NT2/D1 (cell line): ENCODE measurements at regions not wholly inside any gene's neighbourhood (a gene's known extent, or its start where the extent isn't known, plus 50 kb on each side); places are given as distances from the start of the nearest gene placed in this dataset.
A peak's percentile ranks its signal among the peaks of the same experiment; 100 is the strongest.

ENCODE experiments used
- DNase-seq: peaks from one replicate; pipeline ENCODE4 v3.0.0-alpha.2; 2011; ENCODE audit warnings: low read depth, low spot score
- H3K27me3 ChIP-seq: 2 replicates; pipeline ENCODE4 v1.6.0; 2011; ENCODE audit warnings: mild to moderate bottlenecking; ENCODE audit not compliant: insufficient read length, insufficient read depth
- H3K36me3 ChIP-seq: 2 replicates; pipeline ENCODE4 v1.6.1; 2011; ENCODE audit warnings: mild to moderate bottlenecking, low read length, mixed read lengths; ENCODE audit not compliant: insufficient read depth, insufficient read length
- H3K4me1 ChIP-seq: 2 replicates; pipeline ENCODE4 v1.5.1; 2011; ENCODE audit not compliant: insufficient read depth, insufficient read length
- H3K4me3 ChIP-seq: 2 replicates; pipeline ENCODE4 v1.5.1; 2011; ENCODE audit warnings: low read depth; ENCODE audit not compliant: insufficient read length
- H3K9ac ChIP-seq: 2 replicates; pipeline ENCODE4 v1.6.0; 2011; ENCODE audit warnings: low read depth; ENCODE audit not compliant: insufficient read length
- H3K9me3 ChIP-seq: 2 replicates; pipeline ENCODE4 v1.5.1; 2011; ENCODE audit warnings: mild to moderate bottlenecking, low read length; ENCODE audit not compliant: insufficient read depth
- SUZ12 ChIP-seq: IDR thresholded peaks from 2 replicates; pipeline ENCODE4 v1.6.1; 2011; ENCODE audit not compliant: insufficient read length, insufficient read depth; ENCODE audit errors: extremely low read depth
- YY1 ChIP-seq: IDR thresholded peaks from 2 replicates; pipeline ENCODE4 v1.6.1; 2011; ENCODE audit not compliant: insufficient read length, insufficient read depth
- ZNF274 ChIP-seq: IDR thresholded peaks from 2 replicates; pipeline ENCODE4 v1.6.1; 2011; ENCODE audit warnings: mild to moderate bottlenecking, low read depth, low read length

- TF ChIP-seq YY1 (no peak), SUZ12 (no peak), ZNF274 (no peak)
Observed at GRCh38 chr14:89017417-89017816, 193.0 kb downstream of the TTC8 start.

DNA sequence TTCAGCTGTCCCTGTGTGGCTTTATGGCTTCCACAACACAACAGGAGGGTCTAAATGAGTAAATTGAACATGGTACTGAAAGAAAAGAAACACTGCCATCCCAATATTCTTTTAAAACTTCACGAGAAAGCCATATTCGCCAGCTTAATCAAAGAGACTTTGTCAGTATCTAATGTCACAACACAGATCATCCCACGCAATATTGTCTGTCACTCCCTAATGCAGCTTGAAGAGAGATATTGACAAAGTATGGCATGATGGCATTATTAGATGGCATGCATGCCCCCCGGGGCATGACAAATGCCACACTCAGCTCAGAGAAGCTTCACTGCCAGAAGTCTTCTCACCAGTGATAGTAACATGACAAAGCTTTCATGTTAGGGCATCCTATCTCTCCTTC is 197.8 kb downstream of the TTC8 start:
- peaks cover 27% of the 10 kb centered on the region for H3K27me3 ChIP-seq
- no peaks in the 10 kb centered on the region for H3K36me3 ChIP-seq
- TF ChIP-seq SUZ12 (no peak), YY1 (no peak)
- DNase-seq, result no peak
- H3K9ac ChIP-seq, result no peak overlapping the region
- H3K4me1 ChIP-seq, result no peaks in the 10 kb centered on the region
- no peak overlapping the region for H3K4me3 ChIP-seq
- no peaks in the 10 kb centered on the region for H3K9me3 ChIP-seq

More at GRCh38 chr14:89017417-89017816, 193.0 kb downstream of the TTC8 start:
- no peak for DNase-seq
- H3K9ac ChIP-seq, result no peak overlapping the region
- H3K36me3 ChIP-seq, result no peaks in the 10 kb centered on the region
- H3K4me1 ChIP-seq, result no peaks in the 10 kb centered on the region
- H3K9me3 ChIP-seq, result 0 out of 2 replicates have a peak, but pooled peaks cover 3% of the 10 kb centered on the region
- H3K4me3 ChIP-seq, result no peak overlapping the region
- H3K27me3 ChIP-seq, result no peaks in the 10 kb centered on the region

DNA sequence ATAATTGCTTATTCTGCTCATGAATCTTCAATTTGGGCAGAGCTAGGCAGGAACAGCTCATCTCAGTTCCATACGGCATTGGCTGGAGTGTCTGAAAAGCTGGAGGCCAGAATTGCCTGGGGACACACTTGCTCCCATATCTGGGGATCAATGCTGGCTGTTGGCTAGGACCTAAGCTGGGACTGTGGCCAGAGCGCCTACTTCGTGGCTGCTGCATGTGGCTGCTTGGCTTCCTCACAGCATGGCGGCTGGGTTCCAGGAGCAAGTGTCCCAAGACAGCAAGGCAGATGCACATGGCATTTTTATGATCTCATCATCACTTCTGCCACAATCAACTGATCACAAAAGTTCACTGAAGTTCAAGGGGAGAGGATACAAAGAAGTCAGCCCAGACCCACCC is 200.2 kb downstream of the TTC8 start:
- Histone ChIP-seq H3K4me3 (no peak overlapping the region), H3K9me3 (no peaks in the 10 kb centered on the region), H3K27me3 (peaks cover 49% of the 10 kb centered on the region), H3K36me3 (no peaks in the 10 kb centered on the region), H3K9ac (no peak overlapping the region), H3K4me1 (peaks cover 5% of the 10 kb centered on the region)
- TF ChIP-seq YY1 (no peak), SUZ12 (no peak), ZNF274 (no peak)
- DNase-seq, result no peak

DNA sequence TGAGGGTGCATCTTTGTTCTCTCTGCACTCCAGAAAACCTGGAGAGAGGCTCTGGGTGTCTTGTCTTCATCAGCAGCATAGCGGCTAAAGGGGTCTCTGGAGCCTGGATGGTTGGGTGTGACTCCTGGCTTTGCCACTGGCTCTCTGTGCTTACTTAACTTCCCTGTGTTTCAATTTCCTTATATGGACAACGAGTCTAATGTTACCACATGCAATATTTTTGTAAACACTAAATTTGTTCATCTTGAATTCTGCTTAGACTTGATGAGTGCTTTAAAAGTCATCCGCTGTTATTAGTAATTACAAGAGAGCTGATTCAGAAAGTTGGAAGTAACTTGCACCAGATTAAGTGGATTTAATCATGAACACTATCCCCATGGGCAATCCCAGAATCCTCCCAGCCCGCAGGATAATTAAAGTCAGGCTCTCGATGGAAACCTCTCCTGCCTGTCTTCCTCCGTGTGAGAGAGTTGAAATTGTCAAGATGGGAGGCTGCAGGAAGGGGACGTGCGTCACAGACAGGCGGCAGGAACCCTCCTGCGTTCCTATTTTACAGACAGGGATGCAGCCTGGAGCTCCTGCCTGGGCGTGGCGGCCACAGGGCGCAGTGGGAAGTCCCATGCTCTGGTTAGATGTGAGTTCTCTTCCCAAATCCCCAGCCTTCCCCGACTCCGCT is 201.2 kb downstream of the TTC8 start:
- no peak for DNase-seq

GRCh38 chr14:89027097-89027740 is 202.8 kb downstream of the TTC8 start:
- H3K9me3 ChIP-seq, result no peaks in the 10 kb centered on the region
- peaks cover 66% of the 10 kb centered on the region for H3K27me3 ChIP-seq
- no peaks in the 10 kb centered on the region for H3K36me3 ChIP-seq
- peak overlapping the region; percentile 72 for H3K9ac ChIP-seq
- DNase-seq, result no peak
- peaks cover 5% of the 10 kb centered on the region for H3K4me1 ChIP-seq
- no peak for TF ChIP-seq ZNF274
- no peak for TF ChIP-seq SUZ12
- peak overlapping the region; percentile 68 for H3K4me3 ChIP-seq

More for the DNA sequence above, 201.2 kb downstream of the TTC8 start:
- Histone ChIP-seq H3K27me3 (peaks cover 59% of the 10 kb centered on the region), H3K9ac (no peak overlapping the region), H3K9me3 (no peaks in the 10 kb centered on the region), H3K4me3 (no peak overlapping the region), H3K36me3 (no peaks in the 10 kb centered on the region), H3K4me1 (peaks cover 5% of the 10 kb centered on the region)
- TF ChIP-seq ZNF274 (no peak), SUZ12 (no peak), YY1 (no peak)

- H3K9me3 ChIP-seq, result no peaks in the 10 kb centered on the region
Observed at GRCh38 chr14:89028462-89029134, 204.1 kb downstream of the TTC8 start.

More at GRCh38 chr14:89028462-89029134, 204.1 kb downstream of the TTC8 start:
- H3K36me3 ChIP-seq, result no peaks in the 10 kb centered on the region
- TF ChIP-seq ZNF274, result no peak
- no peak for TF ChIP-seq YY1
- no peak for TF ChIP-seq SUZ12
- H3K4me3 ChIP-seq, result no peak overlapping the region
- H3K9ac ChIP-seq, result no peak overlapping the region
- DNase-seq, result no peak
- peaks cover 66% of the 10 kb centered on the region for H3K27me3 ChIP-seq
- peaks cover 5% of the 10 kb centered on the region for H3K4me1 ChIP-seq
